Fibroblast of lung (primary cell): ENCODE measurements at regions not wholly inside any gene's neighbourhood (a gene's known extent, or its start where the extent isn't known, plus 50 kb on each side); places are given as distances from the start of the nearest gene placed in this dataset.

Experiments used
- DNase-seq, 2 donors: peaks; one replicate each; pipeline versions ENCODE4 v3.0.0 to v3.0.0-alpha.2; 2010; ENCODE audit warnings: low read depth in 2 of 2
- H2AFZ ChIP-seq: 2 replicates; pipeline ENCODE4 v1.5.1; 2012; ENCODE audit warnings: low read length, control low read depth, inconsistent platforms
- H3K27ac ChIP-seq: 2 replicates; pipeline ENCODE4 v1.5.1; 2011; ENCODE audit warnings: low read length, control low read depth; ENCODE audit not compliant: insufficient read depth
- H3K27me3 ChIP-seq: 2 replicates; pipeline ENCODE4 v1.5.1; 2011; ENCODE audit warnings: mild to moderate bottlenecking, low read length; ENCODE audit not compliant: control insufficient read depth, insufficient read depth
- H3K36me3 ChIP-seq: 2 replicates; pipeline ENCODE4 v1.5.1; 2011; ENCODE audit warnings: low read length; ENCODE audit not compliant: control insufficient read depth, insufficient read depth
- H3K4me1 ChIP-seq: 2 replicates; pipeline ENCODE4 v1.5.1; 2011; ENCODE audit warnings: low read length; ENCODE audit not compliant: control insufficient read depth, insufficient read depth; ENCODE audit errors: extremely low read depth
- H3K4me2 ChIP-seq: 2 replicates; pipeline ENCODE4 v1.5.1; 2011; ENCODE audit warnings: low read length, control low read depth; ENCODE audit not compliant: insufficient read depth; ENCODE audit errors: extremely low read depth
- H3K4me3 ChIP-seq, 4 experiments: fragments of 200-600 bp in 1 of 4; sonication (generic) in 1 of 4; replicated peaks in 1 of 4; 2 replicates each; pipeline ENCODE4 v1.5.1; 2011 to 2016; ENCODE audit warnings: low read length in 4 of 4, low read depth in 3 of 4, mild to moderate bottlenecking in 3 of 4, control low read depth in 2 of 4, inconsistent platforms in 1 of 4, mixed read lengths in 1 of 4; ENCODE audit not compliant: insufficient read depth in 1 of 4; ENCODE audit errors: control extremely low read depth in 1 of 4
- H3K79me2 ChIP-seq: 2 replicates; pipeline ENCODE4 v1.5.1; 2012; ENCODE audit warnings: mild to moderate bottlenecking, low read length, inconsistent platforms; ENCODE audit not compliant: control insufficient read depth, insufficient read depth
- H3K9ac ChIP-seq: 2 replicates; pipeline ENCODE4 v1.5.1; 2011; ENCODE audit warnings: mild to moderate bottlenecking, low read length, control low read depth; ENCODE audit not compliant: insufficient read depth
- H3K9me3 ChIP-seq: 2 replicates; pipeline ENCODE4 v1.5.1; 2012; ENCODE audit warnings: low read depth, low read length; ENCODE audit not compliant: control insufficient read depth, insufficient read depth
- H4K20me1 ChIP-seq: 2 replicates; pipeline ENCODE4 v1.5.1; 2011; ENCODE audit warnings: low read length; ENCODE audit not compliant: control insufficient read depth, insufficient read depth; ENCODE audit errors: extremely low read depth
- EZH2 ChIP-seq: IDR thresholded peaks from 2 replicates; pipeline ENCODE4 v1.5.1; 2012; ENCODE audit warnings: low read length, control low read depth, mild to moderate bottlenecking; ENCODE audit errors: missing control alignments
- TF ChIP-seq, protein P1 (sequence below), 2 donors: IDR thresholded peaks in 1 of 2; conservative IDR thresholded peaks in 1 of 2; 1 replicate in 1 of 2; 2 replicates in 1 of 2; pipeline ENCODE4 v1.5.1; 2011 to 2012; ENCODE audit warnings: low read length in 2 of 2, control low read depth in 1 of 2, inconsistent platforms in 1 of 2, low read depth in 1 of 2, mild to moderate bottlenecking in 1 of 2

DNA sequence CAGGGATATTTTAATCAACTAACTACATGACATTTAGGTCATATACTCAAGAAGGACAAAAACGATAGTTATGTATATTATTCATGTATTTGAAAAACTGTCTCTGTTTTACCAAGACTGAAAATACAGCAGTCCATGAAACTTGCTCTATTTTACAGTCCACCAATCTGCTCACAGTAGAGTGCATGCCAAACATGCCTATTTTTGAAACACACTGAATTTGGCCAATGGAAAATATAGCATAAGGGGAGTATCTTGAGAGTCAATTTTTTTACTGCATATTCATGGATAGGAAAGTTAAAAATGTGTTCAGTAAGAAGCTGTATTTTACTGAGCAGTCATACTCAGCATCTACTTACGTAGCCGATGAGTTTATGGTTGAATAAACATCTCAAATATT is 621.2 kb upstream of the CHORDC1 start:
- Histone ChIP-seq H3K9ac (no peak overlapping the region), H4K20me1 (no peaks in the 10 kb centered on the region), H3K36me3 (no peaks in the 10 kb centered on the region), H3K9me3 (no peaks in the 10 kb centered on the region), H3K27ac (no peak overlapping the region), H3K4me3 (no peak overlapping the region), H3K4me2 (no peak overlapping the region), H2AFZ (no peak overlapping the region), H3K4me1 (no peaks in the 10 kb centered on the region), H3K79me2 (no peaks in the 10 kb centered on the region), H3K27me3 (no peaks in the 10 kb centered on the region)
- no peak for TF ChIP-seq EZH2
- TF ChIP-seq, protein P1, sequence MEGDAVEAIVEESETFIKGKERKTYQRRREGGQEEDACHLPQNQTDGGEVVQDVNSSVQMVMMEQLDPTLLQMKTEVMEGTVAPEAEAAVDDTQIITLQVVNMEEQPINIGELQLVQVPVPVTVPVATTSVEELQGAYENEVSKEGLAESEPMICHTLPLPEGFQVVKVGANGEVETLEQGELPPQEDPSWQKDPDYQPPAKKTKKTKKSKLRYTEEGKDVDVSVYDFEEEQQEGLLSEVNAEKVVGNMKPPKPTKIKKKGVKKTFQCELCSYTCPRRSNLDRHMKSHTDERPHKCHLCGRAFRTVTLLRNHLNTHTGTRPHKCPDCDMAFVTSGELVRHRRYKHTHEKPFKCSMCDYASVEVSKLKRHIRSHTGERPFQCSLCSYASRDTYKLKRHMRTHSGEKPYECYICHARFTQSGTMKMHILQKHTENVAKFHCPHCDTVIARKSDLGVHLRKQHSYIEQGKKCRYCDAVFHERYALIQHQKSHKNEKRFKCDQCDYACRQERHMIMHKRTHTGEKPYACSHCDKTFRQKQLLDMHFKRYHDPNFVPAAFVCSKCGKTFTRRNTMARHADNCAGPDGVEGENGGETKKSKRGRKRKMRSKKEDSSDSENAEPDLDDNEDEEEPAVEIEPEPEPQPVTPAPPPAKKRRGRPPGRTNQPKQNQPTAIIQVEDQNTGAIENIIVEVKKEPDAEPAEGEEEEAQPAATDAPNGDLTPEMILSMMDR (conservative IDR thresholded peaks at IDR 0.05 in 1 of 2, IDR thresholded peaks at IDR 0.05 in 1 of 2; ENCODE audit: low read depth in 1 of 2, low read length in 2 of 2): no peak
- DNase-seq: no peak

DNA sequence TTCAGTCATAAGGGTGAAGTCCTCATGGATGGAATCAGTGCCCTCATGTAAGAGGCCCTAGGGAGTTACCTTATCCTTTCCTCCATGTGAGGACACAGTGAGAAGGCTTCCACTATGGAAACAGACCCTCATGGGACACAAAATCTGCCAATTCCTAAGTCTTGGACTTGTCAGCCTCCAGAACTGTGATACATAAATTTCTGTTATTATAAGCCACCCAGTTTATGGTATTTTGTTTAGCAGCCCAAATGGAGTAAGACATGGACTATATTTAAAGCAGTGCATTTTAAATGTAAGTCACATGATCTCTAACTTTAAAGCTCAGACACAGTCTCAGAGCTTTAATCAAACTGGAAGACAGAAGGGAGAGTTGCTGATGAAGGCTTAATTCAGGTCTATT is 619.8 kb upstream of the CHORDC1 start:
- no peak overlapping the region for H3K4me3 ChIP-seq
- no peak overlapping the region for H2AFZ ChIP-seq
- H3K4me2 ChIP-seq: no peak overlapping the region
- no peak for DNase-seq
- no peaks in the 10 kb centered on the region for H3K36me3 ChIP-seq
- H3K9me3 ChIP-seq: no peaks in the 10 kb centered on the region
- H3K9ac ChIP-seq: no peak overlapping the region
- H3K27me3 ChIP-seq: no peaks in the 10 kb centered on the region
- H3K79me2 ChIP-seq: no peaks in the 10 kb centered on the region
- H4K20me1 ChIP-seq: no peaks in the 10 kb centered on the region
- H3K4me1 ChIP-seq: no peaks in the 10 kb centered on the region
- H3K27ac ChIP-seq: no peak overlapping the region
- TF ChIP-seq, protein P1 (conservative IDR thresholded peaks at IDR 0.05 in 1 of 2, IDR thresholded peaks at IDR 0.05 in 1 of 2; ENCODE audit: low read depth in 1 of 2, low read length in 2 of 2): no peak
- TF ChIP-seq EZH2: no peak

GRCh38 chr11:90840071-90840470 is 617.2 kb upstream of the CHORDC1 start:
- Histone ChIP-seq H3K9ac (no peak overlapping the region), H3K4me3 (no peak overlapping the region), H3K36me3 (no peaks in the 10 kb centered on the region), H3K79me2 (no peaks in the 10 kb centered on the region), H3K27me3 (no peaks in the 10 kb centered on the region), H3K4me1 (no peaks in the 10 kb centered on the region), H3K27ac (no peak overlapping the region), H4K20me1 (no peaks in the 10 kb centered on the region), H2AFZ (no peak overlapping the region), H3K9me3 (no peaks in the 10 kb centered on the region), H3K4me2 (no peak overlapping the region)
- DNase-seq: no peak
- TF ChIP-seq EZH2: no peak
- TF ChIP-seq, protein P1 (conservative IDR thresholded peaks at IDR 0.05 in 1 of 2, IDR thresholded peaks at IDR 0.05 in 1 of 2; ENCODE audit: low read depth in 1 of 2, low read length in 2 of 2): no peak
